Smooth muscle cell (in vitro differentiated cells): ENCODE measurements at regions not wholly inside any gene's neighbourhood (a gene's known extent, or its start where the extent isn't known, plus 50 kb on each side); places are given as distances from the start of the nearest gene placed in this dataset.

ENCODE experiments used
- DNase-seq: peaks from one replicate; lab custom pipeline; 2025; ENCODE audit not compliant: unreplicated experiment; lab: John Stamatoyannopoulos, UW
- H2AFZ ChIP-seq: fragments of 200-600 bp; sonication (generic); 2 replicates; pipeline ENCODE4 v1.6.0; 2016; ENCODE audit warnings: antibody characterized with exemption, low read depth, mild to moderate bottlenecking
- H3F3A ChIP-seq: fragments of 200-600 bp; sonication (generic); 2 replicates; pipeline ENCODE4 v1.6.0; 2017; ENCODE audit warnings: antibody characterized with exemption, low read depth
- H3K27ac ChIP-seq: fragments of 200-600 bp; sonication (generic); 2 replicates; pipeline ENCODE4 v1.5.1; 2016; ENCODE audit warnings: low read depth, mild to moderate bottlenecking
- H3K27me3 ChIP-seq: fragments of 200-600 bp; sonication (generic); 2 replicates; pipeline ENCODE4 v1.6.1; 2016; ENCODE audit warnings: low read depth, mild to moderate bottlenecking
- H3K36me3 ChIP-seq: fragments of 200-600 bp; sonication (generic); 2 replicates; pipeline ENCODE4 v1.5.1; 2016; ENCODE audit warnings: low read depth
- H3K4me1 ChIP-seq: fragments of 200-600 bp; sonication (generic); 2 replicates; pipeline ENCODE4 v1.5.1; 2016; ENCODE audit warnings: low read depth
- H3K4me2 ChIP-seq: fragments of 200-600 bp; sonication (generic); 2 replicates; pipeline ENCODE4 v1.6.0; 2016; ENCODE audit warnings: mild to moderate bottlenecking
- H3K4me3 ChIP-seq: fragments of 200-600 bp; sonication (generic); 2 replicates; pipeline ENCODE4 v1.5.1; 2016; ENCODE audit warnings: mild to moderate bottlenecking
- H3K79me2 ChIP-seq: fragments of 200-600 bp; sonication (generic); 2 replicates; pipeline ENCODE4 v1.6.0; 2016; ENCODE audit warnings: low read depth, mild to moderate bottlenecking
- H3K9ac ChIP-seq: fragments of 200-600 bp; sonication (generic); 2 replicates; pipeline ENCODE4 v1.6.0; 2016; ENCODE audit warnings: low read depth
- H3K9me3 ChIP-seq: fragments of 200-600 bp; sonication (generic); replicated peaks from 2 replicates; pipeline ENCODE4 v1.5.1; 2016; ENCODE audit warnings: low read depth
- H4K20me1 ChIP-seq: fragments of 200-600 bp; sonication (generic); 2 replicates; pipeline ENCODE4 v1.6.0; 2016; ENCODE audit warnings: low read depth
- CTCF ChIP-seq: fragments of 200-600 bp; sonication (generic); IDR thresholded peaks from 2 replicates; pipeline ENCODE4 v1.5.1; 2017; ENCODE audit warnings: borderline replicate concordance, mild to moderate bottlenecking, antibody characterized with exemption; ENCODE audit not compliant: insufficient read depth, poor library complexity, severe bottlenecking
- whole genome bisulfite sequencing: methylation state at CpG from one replicate; pipeline ENCODE4 v1.1.7; 2016; ENCODE audit warnings: low lambda C conversion rate; 5-methylcytosine and 5-hydroxymethylcytosine counted together

GRCh38 chr16:85507342-85507741, 105.8 kb upstream of the GSE1 start:
- Histone ChIP-seq H3K9me3 (no peaks in the 10 kb centered on the region), H3K4me3 (no peak overlapping the region), H3K27ac (no peak overlapping the region), H2AFZ (no peak overlapping the region), H3K79me2 (no peaks in the 10 kb centered on the region), H3F3A (no peaks in the 10 kb centered on the region), H3K4me1 (no peaks in the 10 kb centered on the region), H3K36me3 (no peaks in the 10 kb centered on the region), H3K9ac (no peak overlapping the region), H3K27me3 (no peaks in the 10 kb centered on the region), H3K4me2 (no peak overlapping the region), H4K20me1 (peaks cover 52% of the 10 kb centered on the region)
- 96% methylated on average over 8 of the region's 8 CpGs for WGBS
- no peak for TF ChIP-seq CTCF
- no peak for DNase-seq

- no peak overlapping the region for H3K4me2 ChIP-seq
- H2AFZ ChIP-seq, result no peak overlapping the region
- DNase-seq, result no peak
- no peaks in the 10 kb centered on the region for H3K27me3 ChIP-seq
- H3K36me3 ChIP-seq, result no peaks in the 10 kb centered on the region
- H3K79me2 ChIP-seq, result no peaks in the 10 kb centered on the region
- H3K9ac ChIP-seq, result no peak overlapping the region
- no peaks in the 10 kb centered on the region for H3K9me3 ChIP-seq
- peaks cover 44% of the 10 kb centered on the region for H4K20me1 ChIP-seq
- no peak overlapping the region for H3K4me3 ChIP-seq
- WGBS, result 92% methylated on average over 10 of the region's 10 CpGs
- no peak overlapping the region for H3K27ac ChIP-seq
- TF ChIP-seq CTCF, result no peak
- H3K4me1 ChIP-seq, result no peaks in the 10 kb centered on the region
- H3F3A ChIP-seq, result no peaks in the 10 kb centered on the region
Observed at GRCh38 chr16:85508388-85508787, 104.7 kb upstream of the GSE1 start.

- H3F3A ChIP-seq, result no peaks in the 10 kb centered on the region
- H2AFZ ChIP-seq, result no peak overlapping the region
- no peaks in the 10 kb centered on the region for H3K79me2 ChIP-seq
- no peaks in the 10 kb centered on the region for H3K27me3 ChIP-seq
- H4K20me1 ChIP-seq, result peaks cover 39% of the 10 kb centered on the region
- no peak overlapping the region for H3K4me2 ChIP-seq
- H3K36me3 ChIP-seq, result no peaks in the 10 kb centered on the region
- H3K4me3 ChIP-seq, result no peak overlapping the region
- 95% methylated on average over 12 of the region's 15 CpGs for WGBS
- no peaks in the 10 kb centered on the region for H3K9me3 ChIP-seq
- no peak overlapping the region for H3K9ac ChIP-seq
- no peak for DNase-seq
- H3K27ac ChIP-seq, result no peak overlapping the region
- H3K4me1 ChIP-seq, result peaks cover 4% of the 10 kb centered on the region
- no peak for TF ChIP-seq CTCF
Observed at GRCh38 chr16:85508993-85509392, 104.1 kb upstream of the GSE1 start.

GRCh38 chr16:85510041-85510659, 103.0 kb upstream of the GSE1 start:
- Histone ChIP-seq H3F3A (no peaks in the 10 kb centered on the region), H3K9me3 (no peaks in the 10 kb centered on the region), H3K9ac (no peak overlapping the region), H3K4me1 (peaks cover 16% of the 10 kb centered on the region), H3K36me3 (no peaks in the 10 kb centered on the region), H3K79me2 (no peaks in the 10 kb centered on the region), H3K27ac (no peak overlapping the region), H4K20me1 (peaks cover 35% of the 10 kb centered on the region), H3K4me2 (no peak overlapping the region), H2AFZ (no peak overlapping the region), H3K27me3 (no peaks in the 10 kb centered on the region), H3K4me3 (no peak overlapping the region)
- no peak for TF ChIP-seq CTCF
- DNase-seq, result no peak
- 96% methylated on average over 21 of the region's 21 CpGs for WGBS
